ENCODE measurements at regions not wholly inside any gene's neighbourhood (a gene's known extent, or its start where the extent isn't known, plus 50 kb on each side); places are given as distances from the start of the nearest gene placed in this dataset.

GRCh38 chr6:44560458-44561059, 173.1 kb downstream of the CDC5L start:
- no peak for DNase-seq (ENCODE audit: low spot score)

GRCh38 chr6:44561060-44561623, 173.6 kb downstream of the CDC5L start:
- no peak for DNase-seq (ENCODE audit: low spot score)

GRCh38 chr6:44561832-44562665, 174.5 kb downstream of the CDC5L start:
- DNase-seq (ENCODE audit: low spot score), result no peak

GRCh38 chr6:44563397-44563796, 175.9 kb downstream of the CDC5L start:
- DNase-seq (ENCODE audit: low spot score), result no peak

- DNase-seq (ENCODE audit: low spot score), result no peak
These were observed 177.5 kb downstream of the CDC5L start for GRCh38 chr6:44564906-44565524.

GRCh38 chr6:44567406-44567805, 179.9 kb downstream of the CDC5L start:
- DNase-seq (ENCODE audit: low spot score), result peak; percentile 40

GRCh38 chr6:44569131-44569530, 181.6 kb downstream of the CDC5L start:
- DNase-seq (ENCODE audit: low spot score), result no peak

GRCh38 chr6:44569931-44570385, 182.5 kb downstream of the CDC5L start:
- DNase-seq (ENCODE audit: low spot score), result peak; percentile 69

- DNase-seq (ENCODE audit: low spot score), result no peak
These were observed 184.0 kb downstream of the CDC5L start for GRCh38 chr6:44571510-44571909.

- no peak for DNase-seq (ENCODE audit: low spot score)
These were observed 184.8 kb downstream of the CDC5L start for GRCh38 chr6:44572346-44572745.

- no peak for DNase-seq (ENCODE audit: low spot score)
These were observed 188.1 kb downstream of the CDC5L start for GRCh38 chr6:44575644-44576043.

GRCh38 chr6:44576132-44576631, 188.7 kb downstream of the CDC5L start:
- DNase-seq (ENCODE audit: low spot score), result no peak

GRCh38 chr6:44580901-44581300, 193.4 kb downstream of the CDC5L start:
- no peak for DNase-seq (ENCODE audit: low spot score)

GRCh38 chr6:44582930-44583329, 195.4 kb downstream of the CDC5L start:
- DNase-seq (ENCODE audit: low spot score), result no peak

GRCh38 chr6:44590471-44590870, 203.0 kb downstream of the CDC5L start:
- no peak for DNase-seq (ENCODE audit: low spot score)

- peak; percentile 28 for DNase-seq (ENCODE audit: low spot score)
These were observed 206.0 kb downstream of the CDC5L start for GRCh38 chr6:44593539-44593944.

GRCh38 chr6:44594481-44594880, 207.0 kb downstream of the CDC5L start:
- no peak for DNase-seq (ENCODE audit: low spot score)

GRCh38 chr6:44598679-44599078, 211.2 kb downstream of the CDC5L start:
- no peak for DNase-seq (ENCODE audit: low spot score)

- no peak for DNase-seq (ENCODE audit: low spot score)
These were observed 212.2 kb downstream of the CDC5L start for GRCh38 chr6:44599672-44600071.

GRCh38 chr6:44603044-44603686, 215.7 kb downstream of the CDC5L start:
- DNase-seq (ENCODE audit: low spot score), result no peak

GRCh38 chr6:44606504-44606903, 219.0 kb downstream of the CDC5L start:
- DNase-seq (ENCODE audit: low spot score), result no peak

- DNase-seq (ENCODE audit: low spot score), result no peak
These were observed 219.5 kb downstream of the CDC5L start for GRCh38 chr6:44606976-44607375.

All from Ammon's horn (tissue), 1 donor.